Astrocyte (in vitro differentiated cells and primary cell): ENCODE measurements at regions not wholly inside any gene's neighbourhood (a gene's known extent, or its start where the extent isn't known, plus 50 kb on each side); places are given as distances from the start of the nearest gene placed in this dataset.

ENCODE experiments used
- DNase-seq: peaks from one replicate; pipeline ENCODE4 v3.0.0-alpha.2; 2010; ENCODE audit warnings: low read depth
- FAIRE-seq: peaks from 2 replicates; lab custom pipeline; 2011; peaks lifted over from hg19 to GRCh38; lab: Jason Lieb, UNC
- H2AFZ ChIP-seq: 2 replicates; pipeline ENCODE4 v1.6.0; 2012; ENCODE audit warnings: low read depth, low read length, inconsistent platforms
- H3K27ac ChIP-seq: 2 replicates; pipeline ENCODE4 v1.5.1; 2011; ENCODE audit warnings: low read depth, low read length, inconsistent platforms
- H3K27me3 ChIP-seq: 2 replicates; pipeline ENCODE4 v1.6.0; 2011; ENCODE audit warnings: low read length, inconsistent platforms; ENCODE audit not compliant: insufficient read depth
- H3K36me3 ChIP-seq: 2 replicates; pipeline ENCODE4 v1.5.1; 2011; ENCODE audit warnings: low read length, inconsistent platforms; ENCODE audit not compliant: insufficient read depth
- H3K4me1 ChIP-seq: 2 replicates; pipeline ENCODE4 v1.5.1; 2011; ENCODE audit warnings: low read length, inconsistent platforms; ENCODE audit not compliant: insufficient read depth
- H3K4me2 ChIP-seq: 2 replicates; pipeline ENCODE4 v1.6.0; 2012; ENCODE audit warnings: low read length, inconsistent platforms
- H3K4me3 ChIP-seq: 2 replicates; pipeline ENCODE4 v1.5.1; 2011; ENCODE audit warnings: low read depth, mild to moderate bottlenecking, low read length, inconsistent platforms; ENCODE audit not compliant: insufficient read depth
- H3K79me2 ChIP-seq: 2 replicates; pipeline ENCODE4 v1.6.0; 2012; ENCODE audit warnings: mild to moderate bottlenecking, low read length, inconsistent platforms; ENCODE audit not compliant: insufficient read depth
- H3K9ac ChIP-seq: 2 replicates; pipeline ENCODE4 v1.6.0; 2012; ENCODE audit warnings: mild to moderate bottlenecking, low read length, inconsistent platforms
- H3K9me3 ChIP-seq: 2 replicates; pipeline ENCODE4 v1.5.1; 2012; ENCODE audit warnings: low read depth, mild to moderate bottlenecking, low read length, inconsistent platforms; ENCODE audit not compliant: insufficient read depth
- H4K20me1 ChIP-seq: 2 replicates; pipeline ENCODE4 v1.6.0; 2012; ENCODE audit warnings: low read length, inconsistent platforms; ENCODE audit not compliant: insufficient read depth
- H3K27ac Mint-ChIP-seq: one replicate; pipeline ENCODE4 v1.8.0; 2021; ENCODE audit warnings: mild to moderate bottlenecking, mixed read lengths; ENCODE audit not compliant: unreplicated experiment
- H3K27me3 Mint-ChIP-seq: one replicate; pipeline ENCODE4 v1.8.0; 2021; ENCODE audit warnings: low read depth, mixed read lengths; ENCODE audit not compliant: unreplicated experiment
- H3K36me3 Mint-ChIP-seq: one replicate; pipeline ENCODE4 v1.8.0; 2021; ENCODE audit warnings: low read depth, mixed read lengths; ENCODE audit not compliant: unreplicated experiment
- H3K4me1 Mint-ChIP-seq: one replicate; pipeline ENCODE4 v1.8.0; 2021; ENCODE audit warnings: low read depth, mixed read lengths; ENCODE audit not compliant: unreplicated experiment
- H3K4me3 Mint-ChIP-seq: one replicate; pipeline ENCODE4 v1.8.0; 2021; ENCODE audit warnings: mild to moderate bottlenecking, moderate library complexity, mixed read lengths; ENCODE audit not compliant: unreplicated experiment
- H3K9me3 Mint-ChIP-seq: one replicate; pipeline ENCODE4 v1.8.0; 2021; ENCODE audit warnings: mild to moderate bottlenecking, mixed read lengths; ENCODE audit not compliant: unreplicated experiment
- EZH2 ChIP-seq: IDR thresholded peaks from 2 replicates; pipeline ENCODE4 v1.6.1; 2012; ENCODE audit warnings: mild to moderate bottlenecking, low read length, inconsistent platforms; ENCODE audit not compliant: insufficient read depth
- TF ChIP-seq, protein P1 (sequence below): IDR thresholded peaks from 2 replicates; pipeline ENCODE4 v1.5.1; 2011; ENCODE audit warnings: low read depth, mild to moderate bottlenecking, inconsistent platforms, low read length, moderate library complexity; ENCODE audit not compliant: insufficient read depth

- Histone ChIP-seq H3K4me1 (no peaks in the 10 kb centered on the region), H2AFZ (no peak overlapping the region), H4K20me1 (no peaks in the 10 kb centered on the region), H3K27ac (no peak overlapping the region), H3K27me3 (no peaks in the 10 kb centered on the region), H3K9me3 (no peaks in the 10 kb centered on the region), H3K79me2 (no peaks in the 10 kb centered on the region), H3K36me3 (no peaks in the 10 kb centered on the region), H3K9ac (no peak overlapping the region), H3K4me2 (no peak overlapping the region), H3K4me3 (no peak overlapping the region)
- TF ChIP-seq, protein P1, sequence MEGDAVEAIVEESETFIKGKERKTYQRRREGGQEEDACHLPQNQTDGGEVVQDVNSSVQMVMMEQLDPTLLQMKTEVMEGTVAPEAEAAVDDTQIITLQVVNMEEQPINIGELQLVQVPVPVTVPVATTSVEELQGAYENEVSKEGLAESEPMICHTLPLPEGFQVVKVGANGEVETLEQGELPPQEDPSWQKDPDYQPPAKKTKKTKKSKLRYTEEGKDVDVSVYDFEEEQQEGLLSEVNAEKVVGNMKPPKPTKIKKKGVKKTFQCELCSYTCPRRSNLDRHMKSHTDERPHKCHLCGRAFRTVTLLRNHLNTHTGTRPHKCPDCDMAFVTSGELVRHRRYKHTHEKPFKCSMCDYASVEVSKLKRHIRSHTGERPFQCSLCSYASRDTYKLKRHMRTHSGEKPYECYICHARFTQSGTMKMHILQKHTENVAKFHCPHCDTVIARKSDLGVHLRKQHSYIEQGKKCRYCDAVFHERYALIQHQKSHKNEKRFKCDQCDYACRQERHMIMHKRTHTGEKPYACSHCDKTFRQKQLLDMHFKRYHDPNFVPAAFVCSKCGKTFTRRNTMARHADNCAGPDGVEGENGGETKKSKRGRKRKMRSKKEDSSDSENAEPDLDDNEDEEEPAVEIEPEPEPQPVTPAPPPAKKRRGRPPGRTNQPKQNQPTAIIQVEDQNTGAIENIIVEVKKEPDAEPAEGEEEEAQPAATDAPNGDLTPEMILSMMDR: no peak
- TF ChIP-seq EZH2: no peak
- DNase-seq (peak; percentile 18), FAIRE-seq (no peak)
- H3K4me1 Mint-ChIP-seq: no peaks in the 10 kb centered on the region
- no peaks in the 10 kb centered on the region for H3K27me3 Mint-ChIP-seq
- H3K4me3 Mint-ChIP-seq: no peak overlapping the region
- H3K9me3 Mint-ChIP-seq: no peaks in the 10 kb centered on the region
- no peak overlapping the region for H3K27ac Mint-ChIP-seq
- no peaks in the 10 kb centered on the region for H3K36me3 Mint-ChIP-seq
Measured at GRCh38 chr4:136484996-136485395, 1047.3 kb downstream of the PCDH18 start.

DNA sequence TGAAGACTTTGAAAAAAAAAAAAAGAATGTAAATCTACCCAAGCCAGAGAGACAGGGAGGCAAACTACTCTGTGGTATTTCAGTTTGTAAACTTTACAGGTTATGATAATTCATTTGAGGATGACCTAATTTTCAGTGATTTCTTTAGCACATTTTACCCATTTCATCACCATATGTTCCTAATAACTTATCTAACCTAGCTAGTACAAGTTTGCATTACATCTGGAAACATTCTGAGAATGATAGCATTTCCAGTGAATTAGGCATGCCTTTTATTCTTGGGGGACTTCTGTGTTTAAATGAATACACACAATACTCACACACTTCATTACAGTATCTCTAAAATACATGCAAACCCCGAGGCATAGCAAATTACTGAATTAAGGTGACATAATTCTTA, 1055.5 kb downstream of the PCDH18 start:
- H3K4me3 ChIP-seq: no peak overlapping the region
- H3K27ac ChIP-seq: no peak overlapping the region
- Mint-ChIP-seq H3K36me3 (no peaks in the 10 kb centered on the region), H3K27ac (no peak overlapping the region), H3K9me3 (no peaks in the 10 kb centered on the region), H3K4me3 (no peak overlapping the region), H3K4me1 (no peaks in the 10 kb centered on the region), H3K27me3 (no peaks in the 10 kb centered on the region)
- FAIRE-seq (no peak), DNase-seq (no peak)
- H2AFZ ChIP-seq: no peak overlapping the region
- no peaks in the 10 kb centered on the region for H3K79me2 ChIP-seq
- H3K9ac ChIP-seq: no peak overlapping the region
- no peaks in the 10 kb centered on the region for H4K20me1 ChIP-seq
- no peak for TF ChIP-seq EZH2
- TF ChIP-seq, protein P1: no peak
- H3K9me3 ChIP-seq: no peaks in the 10 kb centered on the region
- H3K4me1 ChIP-seq: no peaks in the 10 kb centered on the region
- H3K4me2 ChIP-seq: no peak overlapping the region
- no peaks in the 10 kb centered on the region for H3K27me3 ChIP-seq
- H3K36me3 ChIP-seq: no peaks in the 10 kb centered on the region

GRCh38 chr4:136471051-136471450, 1061.2 kb downstream of the PCDH18 start:
- H3K27ac ChIP-seq: no peak overlapping the region
- H3K9ac ChIP-seq: no peak overlapping the region
- no peaks in the 10 kb centered on the region for H3K9me3 ChIP-seq
- no peaks in the 10 kb centered on the region for H3K4me1 Mint-ChIP-seq
- no peak overlapping the region for H3K27ac Mint-ChIP-seq
- FAIRE-seq (no peak), DNase-seq (no peak)
- no peaks in the 10 kb centered on the region for H3K79me2 ChIP-seq
- H3K4me3 ChIP-seq: no peak overlapping the region
- no peak overlapping the region for H3K4me3 Mint-ChIP-seq
- H3K36me3 ChIP-seq: no peaks in the 10 kb centered on the region
- no peak overlapping the region for H2AFZ ChIP-seq
- no peaks in the 10 kb centered on the region for H4K20me1 ChIP-seq
- H3K9me3 Mint-ChIP-seq: no peaks in the 10 kb centered on the region
- H3K4me2 ChIP-seq: no peak overlapping the region
- H3K36me3 Mint-ChIP-seq: no peaks in the 10 kb centered on the region
- H3K27me3 ChIP-seq: no peaks in the 10 kb centered on the region
- no peaks in the 10 kb centered on the region for H3K4me1 ChIP-seq
- no peaks in the 10 kb centered on the region for H3K27me3 Mint-ChIP-seq
- no peak for TF ChIP-seq EZH2
- TF ChIP-seq, protein P1: no peak
